Right lobe of liver (tissue), 4 donors: ENCODE measurements at regions not wholly inside any gene's neighbourhood (a gene's known extent, or its start where the extent isn't known, plus 50 kb on each side); places are given as distances from the start of the nearest gene placed in this dataset.

Experiments used
- CTCF ChIP-seq, 4 donors: fragments of 200-600 bp in 3 of 4; fragments of 450-650 bp in 1 of 4; IDR thresholded peaks; one replicate each; pipeline versions ENCODE4 v1.5.1 to v1.8.0; 2016 to 2022; ENCODE audit warnings: antibody characterized with exemption in 4 of 4, mild to moderate bottlenecking in 2 of 4
- POLR2A ChIP-seq: fragments of 450-650 bp; IDR thresholded peaks from one replicate; pipeline ENCODE4 v1.6.1; 2017; ENCODE audit warnings: antibody characterized with exemption, mild to moderate bottlenecking
- donor health status: DM: no; HTN: no; CAD: no.
- donor health status: DM: no; HTN: no; CAD: no.
- donor health status: DM: no; HTN: yes; CAD: no.

GRCh38 chr11:115955803-115956202, 451.6 kb upstream of the CADM1 start:
- TF ChIP-seq CTCF (IDR thresholded peaks at IDR 0.05): no peak
- TF ChIP-seq POLR2A: no peak
